Spleen (tissue), 11 donors: ENCODE measurements at regions not wholly inside any gene's neighbourhood (a gene's known extent, or its start where the extent isn't known, plus 50 kb on each side); places are given as distances from the start of the nearest gene placed in this dataset.

Experiments
- DNase-seq: peaks from one replicate; pipeline ENCODE4 v3.0.0-alpha.2; 2020
- H3K27ac ChIP-seq, 8 donors: fragments of 200-600 bp; sonication (generic) in 7 of 8; 1 replicate in 4 of 8; 2 replicates in 4 of 8; pipeline versions ENCODE4 v1.5.0 to v1.8.0; 2016 to 2021; ENCODE audit warnings: inconsistent platforms in 4 of 8, mild to moderate bottlenecking in 4 of 8, moderate library complexity in 1 of 8
- H3K27me3 ChIP-seq, 7 donors: fragments of 200-600 bp; sonication (generic) in 6 of 7; replicated peaks in 1 of 7; 1 replicate in 4 of 7; 2 replicates in 3 of 7; pipeline versions ENCODE4 v1.5.0 to v1.8.0; 2016 to 2021; ENCODE audit warnings: inconsistent platforms in 3 of 7, mild to moderate bottlenecking in 1 of 7
- H3K36me3 ChIP-seq, 6 donors: fragments of 200-600 bp; sonication (generic) in 5 of 6; 1 replicate in 4 of 6; 2 replicates in 2 of 6; pipeline versions ENCODE4 v1.5.0 to v1.8.0; 2016 to 2021; ENCODE audit warnings: inconsistent platforms in 2 of 6
- H3K4me1 ChIP-seq, 6 donors: fragments of 200-600 bp; sonication (generic) in 5 of 6; 1 replicate in 3 of 6; 2 replicates in 3 of 6; pipeline versions ENCODE4 v1.5.0 to v1.8.0; 2016 to 2021; ENCODE audit warnings: inconsistent platforms in 3 of 6
- H3K4me3 ChIP-seq, 8 donors: fragments of 200-600 bp; sonication (generic) in 7 of 8; 1 replicate in 4 of 8; 2 replicates in 4 of 8; pipeline versions ENCODE4 v1.5.0 to v1.8.0; 2016 to 2021; ENCODE audit warnings: inconsistent platforms in 4 of 8, mild to moderate bottlenecking in 4 of 8, moderate library complexity in 2 of 8
- H3K9me3 ChIP-seq, 8 donors: fragments of 200-600 bp; sonication (generic) in 7 of 8; 1 replicate in 4 of 8; 2 replicates in 4 of 8; pipeline versions ENCODE4 v1.5.0 to v1.8.0; 2016 to 2021; ENCODE audit warnings: inconsistent platforms in 4 of 8
- CTCF ChIP-seq, 11 experiments: fragments of 200-600 bp in 7 of 11; fragments of 450-650 bp in 4 of 11; sonication (generic) in 4 of 11; IDR thresholded peaks in 8 of 11; conservative IDR thresholded peaks in 3 of 11; 1 replicate in 7 of 11; 2 replicates in 4 of 11; pipeline versions ENCODE4 v1.4.0 to v1.8.0; 2016 to 2021; ENCODE audit warnings: antibody characterized with exemption in 11 of 11, inconsistent platforms in 4 of 11, mild to moderate bottlenecking in 1 of 11
- POLR2A ChIP-seq, 3 donors: fragments of 450-650 bp; IDR thresholded peaks; one replicate each; pipeline ENCODE4 v1.5.1; 2017; ENCODE audit warnings: antibody characterized with exemption in 3 of 3, mild to moderate bottlenecking in 1 of 3
- POLR2AphosphoS5 ChIP-seq, 3 donors: sonication (generic); formaldehyde crosslinking; IDR thresholded peaks; one replicate each; pipeline ENCODE4 v1.5.1; 2017; ENCODE audit warnings: antibody characterized with exemption in 3 of 3
- WGBS, 5 donors: extraction: QIAGEN DNeasy Blood & Tissue Kit in 3 of 5; methylation state at CpG; one replicate each; pipeline versions ENCODE4 v1.1.5 to v1.1.7; 2013 to 2018; 5-methylcytosine and 5-hydroxymethylcytosine counted together
- intact Hi-C: fragments of 100-400 bp; cut with DNase I; formaldehyde crosslinking; loops from one replicate; pipeline ENCODE4 v1.15.0; 2023; ENCODE audit warnings: low total_unique reads
- donor health status: healthy with polysubstance abuse.
- donor health status: DM: no; HTN: no; CAD: no; lungs with moderate emphysema.
- donor health status: DM: no; HTN: no; CAD: no.
- donor health status: Bipolar disorder and iron deficiency.
- donor health status: healthy.
- donor health status: DM: no; HTN: no; CAD: no.
- donor health status: DM: yes; HTN: yes; CAD: no.

- intact Hi-C loops, result no loop called here
- no peaks in the 10 kb centered on the region for H3K36me3 ChIP-seq
- no peak for DNase-seq
- H3K27me3 ChIP-seq, result peaks cover 0 to 22% (median 9%) of the 10 kb centered on the region in 7 donors
- 71 to 84% (median 72%) methylated on average over 11 of the region's 11 CpGs for WGBS, 5 donors
- no peak overlapping the region for H3K27ac ChIP-seq
- peaks cover 0 to 16% (median 0%) of the 10 kb centered on the region in 8 donors for H3K9me3 ChIP-seq
- no peak overlapping the region for H3K4me3 ChIP-seq
- TF ChIP-seq CTCF (IDR thresholded peaks at IDR 0.05 in 8 of 11, conservative IDR thresholded peaks at IDR 0.05 in 3 of 11) (no peak), POLR2A (IDR thresholded peaks at IDR 0.05) (no peak)
- peaks cover 0 to 9% (median 6%) of the 10 kb centered on the region in 6 donors for H3K4me1 ChIP-seq
These were observed 150.3 kb downstream of the NECTIN1 start for GRCh38 chr11:119578521-119579191.

GRCh38 chr11:119573858-119574257 lies 150.9 kb upstream of the THY1 start:
- Histone ChIP-seq H3K36me3 (no peaks in the 10 kb centered on the region), H3K27me3 (peaks cover 0 to 6% (median 0%) of the 10 kb centered on the region in 7 donors), H3K9me3 (no peaks in the 10 kb centered on the region), H3K4me3 (no peak overlapping the region), H3K27ac (no peak overlapping the region), H3K4me1 (peaks cover 0 to 18% (median 7%) of the 10 kb centered on the region in 6 donors)
- TF ChIP-seq POLR2AphosphoS5 (IDR thresholded peaks at IDR 0.05), result no peak
- no peak for TF ChIP-seq CTCF (IDR thresholded peaks at IDR 0.05 in 8 of 11, conservative IDR thresholded peaks at IDR 0.05 in 3 of 11)
- TF ChIP-seq POLR2A (IDR thresholded peaks at IDR 0.05), result no peak
- WGBS, 5 donors, result 10 to 33% (median 16%) methylated on average over 1 of the region's 1 CpG
- DNase-seq, result no peak
- intact Hi-C loops, result no loop called here

- no peak for DNase-seq
These were observed 149.8 kb upstream of the THY1 start for GRCh38 chr11:119572481-119573424.

More at GRCh38 chr11:119572481-119573424, 149.8 kb upstream of the THY1 start:
- no peaks in the 10 kb centered on the region for H3K36me3 ChIP-seq
- WGBS, 5 donors, result 78 to 85% (median 84%) methylated on average over 13 of the region's 13 CpGs
- no peaks in the 10 kb centered on the region for H3K9me3 ChIP-seq
- H3K27ac ChIP-seq, result no peak overlapping the region
- TF ChIP-seq POLR2AphosphoS5 (IDR thresholded peaks at IDR 0.05) (no peak), POLR2A (IDR thresholded peaks at IDR 0.05) (no peak), CTCF (IDR thresholded peaks at IDR 0.05 in 8 of 11, conservative IDR thresholded peaks at IDR 0.05 in 3 of 11) (no peak)
- H3K4me1 ChIP-seq, result peaks cover 0 to 18% (median 7%) of the 10 kb centered on the region in 6 donors
- intact Hi-C loops, result no loop called here
- H3K27me3 ChIP-seq, result no peaks in the 10 kb centered on the region
- H3K4me3 ChIP-seq, result no peak overlapping the region
